Left ventricle myocardium inferior (tissue), 1 donor: ENCODE measurements at regions not wholly inside any gene's neighbourhood (a gene's known extent, or its start where the extent isn't known, plus 50 kb on each side); places are given as distances from the start of the nearest gene placed in this dataset.

Experiments
- DNase-seq: peaks from one replicate; pipeline ENCODE4 v3.0.0-alpha.2; 2020
- H3K27ac ChIP-seq: fragments of 200-600 bp; replicated peaks from 2 replicates; pipeline ENCODE4 v1.8.0; 2021
- H3K27me3 ChIP-seq: fragments of 200-600 bp; 2 replicates; pipeline ENCODE4 v1.8.0; 2021; ENCODE audit warnings: low read depth
- H3K36me3 ChIP-seq: fragments of 200-600 bp; 2 replicates; pipeline ENCODE4 v1.8.0; 2021
- H3K4me1 ChIP-seq: fragments of 200-600 bp; 2 replicates; pipeline ENCODE4 v1.8.0; 2021
- H3K4me3 ChIP-seq: fragments of 200-600 bp; 2 replicates; pipeline ENCODE4 v1.8.0; 2021; ENCODE audit warnings: mild to moderate bottlenecking, moderate library complexity
- H3K9me3 ChIP-seq: fragments of 200-600 bp; replicated peaks from 2 replicates; pipeline ENCODE4 v1.8.0; 2021
- CTCF ChIP-seq: fragments of 200-600 bp; IDR thresholded peaks from 2 replicates; pipeline ENCODE4 v1.8.0; 2021; ENCODE audit warnings: antibody characterized with exemption, mild to moderate bottlenecking, borderline replicate concordance
- intact Hi-C: fragments of 100-400 bp; cut with micrococcal nuclease; formaldehyde crosslinking; loops from one replicate; pipeline ENCODE4 v1.11.0; 2022
- donor health status: DM: no; HTN: yes; CAD: no; lungs with severe emphysema.

GRCh38 chr4:24422644-24423043 lies 161.7 kb downstream of the DHX15 start:
- intact Hi-C loops = no loop called here
- Histone ChIP-seq H3K36me3 (no peaks in the 10 kb centered on the region), H3K4me3 (no peak overlapping the region), H3K9me3 (no peaks in the 10 kb centered on the region), H3K27me3 (peaks cover 5% of the 10 kb centered on the region), H3K27ac (no peak overlapping the region), H3K4me1 (peaks cover 5% of the 10 kb centered on the region)
- no peak for TF ChIP-seq CTCF
- DNase-seq = no peak

GRCh38 chr4:24419181-24420034 lies 164.9 kb downstream of the DHX15 start:
- peak; percentile 71 for DNase-seq
- Histone ChIP-seq H3K4me3 (no peak overlapping the region), H3K36me3 (no peaks in the 10 kb centered on the region), H3K9me3 (no peaks in the 10 kb centered on the region), H3K4me1 (peaks cover 12% of the 10 kb centered on the region), H3K27me3 (no peaks in the 10 kb centered on the region), H3K27ac (no peak overlapping the region)
- intact Hi-C loops = no loop called here
- peak; percentile 91 for TF ChIP-seq CTCF

GRCh38 chr4:24417206-24417605 lies 167.1 kb downstream of the DHX15 start:
- DNase-seq = no peak
- H3K36me3 ChIP-seq = no peaks in the 10 kb centered on the region
- peaks cover 12% of the 10 kb centered on the region for H3K4me1 ChIP-seq
- H3K9me3 ChIP-seq = no peaks in the 10 kb centered on the region
- H3K27me3 ChIP-seq = no peaks in the 10 kb centered on the region
- TF ChIP-seq CTCF = no peak
- no peak overlapping the region for H3K4me3 ChIP-seq
- intact Hi-C loops = no loop called here
- peak overlapping the region; percentile 10 for H3K27ac ChIP-seq

GRCh38 chr4:24416293-24416692 lies 168.1 kb downstream of the DHX15 start:
- no peak overlapping the region for H3K4me3 ChIP-seq
- no peaks in the 10 kb centered on the region for H3K27me3 ChIP-seq
- intact Hi-C loops = no loop called here
- H3K9me3 ChIP-seq = no peaks in the 10 kb centered on the region
- peak overlapping the region; percentile 10 for H3K27ac ChIP-seq
- TF ChIP-seq CTCF = no peak
- no peak for DNase-seq
- no peaks in the 10 kb centered on the region for H3K36me3 ChIP-seq
- H3K4me1 ChIP-seq = peaks cover 12% of the 10 kb centered on the region

- intact Hi-C loops = no loop called here
- no peak overlapping the region for H3K27ac ChIP-seq
- no peak for DNase-seq
- no peaks in the 10 kb centered on the region for H3K36me3 ChIP-seq
- no peak for TF ChIP-seq CTCF
- H3K4me3 ChIP-seq = no peak overlapping the region
- H3K4me1 ChIP-seq = peaks cover 7% of the 10 kb centered on the region
- H3K9me3 ChIP-seq = peaks cover 6% of the 10 kb centered on the region
- no peaks in the 10 kb centered on the region for H3K27me3 ChIP-seq
Measured at GRCh38 chr4:24413311-24413784, 171.0 kb downstream of the DHX15 start.
